Spleen (tissue), 11 donors: ENCODE measurements at regions not wholly inside any gene's neighbourhood (a gene's known extent, or its start where the extent isn't known, plus 50 kb on each side); places are given as distances from the start of the nearest gene placed in this dataset.

Source experiments
- DNase-seq: peaks from one replicate; pipeline ENCODE4 v3.0.0-alpha.2; 2020
- H3K27ac ChIP-seq, 8 donors: fragments of 200-600 bp; sonication (generic) in 7 of 8; 1 replicate in 4 of 8; 2 replicates in 4 of 8; pipeline versions ENCODE4 v1.5.0 to v1.8.0; 2016 to 2021; ENCODE audit warnings: inconsistent platforms in 4 of 8, mild to moderate bottlenecking in 4 of 8, moderate library complexity in 1 of 8
- H3K27me3 ChIP-seq, 7 donors: fragments of 200-600 bp; sonication (generic) in 6 of 7; replicated peaks in 1 of 7; 1 replicate in 4 of 7; 2 replicates in 3 of 7; pipeline versions ENCODE4 v1.5.0 to v1.8.0; 2016 to 2021; ENCODE audit warnings: inconsistent platforms in 3 of 7, mild to moderate bottlenecking in 1 of 7
- H3K36me3 ChIP-seq, 6 donors: fragments of 200-600 bp; sonication (generic) in 5 of 6; 1 replicate in 4 of 6; 2 replicates in 2 of 6; pipeline versions ENCODE4 v1.5.0 to v1.8.0; 2016 to 2021; ENCODE audit warnings: inconsistent platforms in 2 of 6
- H3K4me1 ChIP-seq, 6 donors: fragments of 200-600 bp; sonication (generic) in 5 of 6; 1 replicate in 3 of 6; 2 replicates in 3 of 6; pipeline versions ENCODE4 v1.5.0 to v1.8.0; 2016 to 2021; ENCODE audit warnings: inconsistent platforms in 3 of 6
- H3K4me3 ChIP-seq, 8 donors: fragments of 200-600 bp; sonication (generic) in 7 of 8; 1 replicate in 4 of 8; 2 replicates in 4 of 8; pipeline versions ENCODE4 v1.5.0 to v1.8.0; 2016 to 2021; ENCODE audit warnings: inconsistent platforms in 4 of 8, mild to moderate bottlenecking in 4 of 8, moderate library complexity in 2 of 8
- H3K9me3 ChIP-seq, 8 donors: fragments of 200-600 bp; sonication (generic) in 7 of 8; 1 replicate in 4 of 8; 2 replicates in 4 of 8; pipeline versions ENCODE4 v1.5.0 to v1.8.0; 2016 to 2021; ENCODE audit warnings: inconsistent platforms in 4 of 8
- CTCF ChIP-seq, 11 experiments: fragments of 200-600 bp in 7 of 11; fragments of 450-650 bp in 4 of 11; sonication (generic) in 4 of 11; IDR thresholded peaks in 8 of 11; conservative IDR thresholded peaks in 3 of 11; 1 replicate in 7 of 11; 2 replicates in 4 of 11; pipeline versions ENCODE4 v1.4.0 to v1.8.0; 2016 to 2021; ENCODE audit warnings: antibody characterized with exemption in 11 of 11, inconsistent platforms in 4 of 11, mild to moderate bottlenecking in 1 of 11
- POLR2A ChIP-seq, 3 donors: fragments of 450-650 bp; IDR thresholded peaks; one replicate each; pipeline ENCODE4 v1.5.1; 2017; ENCODE audit warnings: antibody characterized with exemption in 3 of 3, mild to moderate bottlenecking in 1 of 3
- POLR2AphosphoS5 ChIP-seq, 3 donors: sonication (generic); formaldehyde crosslinking; IDR thresholded peaks; one replicate each; pipeline ENCODE4 v1.5.1; 2017; ENCODE audit warnings: antibody characterized with exemption in 3 of 3
- WGBS, 5 donors: extraction: QIAGEN DNeasy Blood & Tissue Kit in 3 of 5; methylation state at CpG; one replicate each; pipeline versions ENCODE4 v1.1.5 to v1.1.7; 2013 to 2018; 5-methylcytosine and 5-hydroxymethylcytosine counted together
- intact Hi-C: fragments of 100-400 bp; cut with DNase I; formaldehyde crosslinking; loops from one replicate; pipeline ENCODE4 v1.15.0; 2023; ENCODE audit warnings: low total_unique reads
- donor health status: healthy with polysubstance abuse.
- donor health status: DM: no; HTN: no; CAD: no; lungs with moderate emphysema.
- donor health status: DM: no; HTN: no; CAD: no.
- donor health status: Bipolar disorder and iron deficiency.
- donor health status: healthy.
- donor health status: DM: no; HTN: no; CAD: no.
- donor health status: DM: yes; HTN: yes; CAD: no.

GRCh38 chr4:29151584-29151983, 1568.6 kb upstream of the PCDH7 start:
- no peaks in the 10 kb centered on the region for H3K4me1 ChIP-seq
- 66 to 85% (median 75%) methylated on average over 2 of the region's 2 CpGs for WGBS, 5 donors
- no peaks in the 10 kb centered on the region for H3K27me3 ChIP-seq
- TF ChIP-seq CTCF (IDR thresholded peaks at IDR 0.05 in 8 of 11, conservative IDR thresholded peaks at IDR 0.05 in 3 of 11) = no peak
- no peak for TF ChIP-seq POLR2AphosphoS5 (IDR thresholded peaks at IDR 0.05)
- no peak for TF ChIP-seq POLR2A (IDR thresholded peaks at IDR 0.05)
- no peak overlapping the region for H3K27ac ChIP-seq
- no peak overlapping the region for H3K4me3 ChIP-seq
- DNase-seq = no peak
- intact Hi-C loops = no loop called here
- no peaks in the 10 kb centered on the region for H3K36me3 ChIP-seq
- H3K9me3 ChIP-seq = peaks cover 0 to 18% (median 0%) of the 10 kb centered on the region in 8 donors

- no peak for DNase-seq
- H3K27me3 ChIP-seq = no peaks in the 10 kb centered on the region
- intact Hi-C loops = no loop called here
- no peak overlapping the region for H3K27ac ChIP-seq
- 11 to 23% (median 15%) methylated on average over 3 of the region's 3 CpGs for WGBS, 5 donors
- peaks cover 0 to 23% (median 2%) of the 10 kb centered on the region in 8 donors for H3K9me3 ChIP-seq
- no peak overlapping the region for H3K4me3 ChIP-seq
- no peaks in the 10 kb centered on the region for H3K36me3 ChIP-seq
- TF ChIP-seq CTCF (IDR thresholded peaks at IDR 0.05 in 8 of 11, conservative IDR thresholded peaks at IDR 0.05 in 3 of 11) (no peak), POLR2A (IDR thresholded peaks at IDR 0.05) (no peak), POLR2AphosphoS5 (IDR thresholded peaks at IDR 0.05) (no peak)
- no peaks in the 10 kb centered on the region for H3K4me1 ChIP-seq
These were observed 1566.5 kb upstream of the PCDH7 start for GRCh38 chr4:29153642-29154041.

- Histone ChIP-seq H3K27ac (no peak overlapping the region), H3K4me1 (no peaks in the 10 kb centered on the region), H3K27me3 (no peaks in the 10 kb centered on the region), H3K9me3 (peaks cover 0 to 13% (median 0%) of the 10 kb centered on the region in 8 donors), H3K36me3 (no peaks in the 10 kb centered on the region), H3K4me3 (no peak overlapping the region)
- intact Hi-C loops = no loop called here
- WGBS, 5 donors = 72 to 90% (median 88%) methylated on average over 1 of the region's 1 CpG
- no peak for TF ChIP-seq POLR2A (IDR thresholded peaks at IDR 0.05)
- no peak for TF ChIP-seq CTCF (IDR thresholded peaks at IDR 0.05 in 8 of 11, conservative IDR thresholded peaks at IDR 0.05 in 3 of 11)
- no peak for TF ChIP-seq POLR2AphosphoS5 (IDR thresholded peaks at IDR 0.05)
- DNase-seq = no peak
These were observed 1544.9 kb upstream of the PCDH7 start for GRCh38 chr4:29175291-29175690.

GRCh38 chr4:29199025-29199424, 1521.1 kb upstream of the PCDH7 start:
- H3K27me3 ChIP-seq = no peaks in the 10 kb centered on the region
- H3K4me1 ChIP-seq = no peaks in the 10 kb centered on the region
- H3K27ac ChIP-seq = no peak overlapping the region
- 71 to 80% (median 78%) methylated on average over 2 of the region's 2 CpGs for WGBS, 5 donors
- DNase-seq = no peak
- intact Hi-C loops = no loop called here
- H3K9me3 ChIP-seq = peaks cover 0 to 6% (median 0%) of the 10 kb centered on the region in 8 donors
- H3K36me3 ChIP-seq = no peaks in the 10 kb centered on the region
- TF ChIP-seq POLR2AphosphoS5 (IDR thresholded peaks at IDR 0.05) = no peak
- no peak for TF ChIP-seq CTCF (IDR thresholded peaks at IDR 0.05 in 8 of 11, conservative IDR thresholded peaks at IDR 0.05 in 3 of 11)
- TF ChIP-seq POLR2A (IDR thresholded peaks at IDR 0.05) = no peak
- no peak overlapping the region for H3K4me3 ChIP-seq
